ENCODE measurements at regions not wholly inside any gene's neighbourhood (a gene's known extent, or its start where the extent isn't known, plus 50 kb on each side); places are given as distances from the start of the nearest gene placed in this dataset.

GRCh38 chr10:37588299-37588698 lies 269.1 kb downstream of the ZNF248 start:
- TF ChIP-seq CTCF (IDR thresholded peaks at IDR 0.05) (no peak), POLR2AphosphoS5 (IDR thresholded peaks at IDR 0.05) (no peak), POLR2A (IDR thresholded peaks at IDR 0.05) (no peak)
